IMR-90 (cell line): ENCODE measurements at regions not wholly inside any gene's neighbourhood (a gene's known extent, or its start where the extent isn't known, plus 50 kb on each side); places are given as distances from the start of the nearest gene placed in this dataset.

ENCODE experiments used
- ATAC-seq: fragments of 200-7000 bp; cut with Tn5 transposase; 2 replicates; pipeline ENCODE4 v1.9.1; 2020; ENCODE audit warnings: low read depth, mild to moderate bottlenecking, moderate library complexity
- BruUV-seq: library from RNA; stranded (reverse); fragments of 400-500 nt; replicated peaks from 2 replicates; lab custom pipeline; 2021; lab: Mats Ljungman, UMichigan
- CTCF ChIA-PET: fragments of 300-600 bp; formaldehyde crosslinking; extraction: SDS; loops from one replicate; lab custom pipeline; 2021; ENCODE audit warnings: antibody characterized with exemption; lab: Yijun Ruan, JAX
- POLR2A ChIA-PET: fragments of 300-600 bp; sonication (Branson Sonifier 250); formaldehyde crosslinking; loops from one replicate; lab custom pipeline; 2022; ENCODE audit warnings: antibody characterized with exemption; ENCODE audit not compliant: unreplicated experiment; lab: Charles Lee
- DNase-seq: peaks from one replicate; pipeline ENCODE4 v3.0.0; 2013
- H2AFZ ChIP-seq: replicated peaks from 2 replicates; pipeline ENCODE3; 2013; ENCODE audit warnings: low read length, mild to moderate bottlenecking; ENCODE audit not compliant: poor library complexity
- H2AK5ac ChIP-seq: 2 replicates; pipeline ENCODE4 v1.6.1; 2013; ENCODE audit warnings: low read depth, low read length, inconsistent platforms
- H2AK9ac ChIP-seq: replicated peaks from 2 replicates; pipeline ENCODE3; 2013; ENCODE audit warnings: mild to moderate bottlenecking, low read depth, low read length, moderate library complexity; ENCODE audit not compliant: poor library complexity
- H2BK120ac ChIP-seq: 2 replicates; pipeline ENCODE4 v1.6.1; 2013; ENCODE audit warnings: low read depth, low read length, inconsistent platforms
- H2BK15ac ChIP-seq: 3 replicates; pipeline ENCODE4 v1.6.1; 2013; ENCODE audit warnings: low read depth, low read length, inconsistent platforms
- H2BK20ac ChIP-seq: 2 replicates; pipeline ENCODE4 v1.6.1; 2013; ENCODE audit warnings: low read depth, mild to moderate bottlenecking, inconsistent platforms, low read length, moderate library complexity
- H2BK5ac ChIP-seq: 2 replicates; pipeline ENCODE4 v1.6.1; 2013; ENCODE audit warnings: mild to moderate bottlenecking, low read depth, low read length, inconsistent platforms; ENCODE audit not compliant: poor library complexity, severe bottlenecking
- H3K14ac ChIP-seq: replicated peaks from 2 replicates; pipeline ENCODE4 v1.6.1; 2013; ENCODE audit warnings: low read depth, low read length, inconsistent platforms
- H3K18ac ChIP-seq: 2 replicates; pipeline ENCODE4 v1.6.1; 2013; ENCODE audit warnings: low read depth, low read length, control low read depth
- H3K23ac ChIP-seq: 2 replicates; pipeline ENCODE4 v1.6.1; 2013; ENCODE audit warnings: low read depth, low read length, inconsistent platforms
- H3K27ac ChIP-seq: 2 replicates; pipeline ENCODE4 v1.5.1; 2013; ENCODE audit warnings: mild to moderate bottlenecking, control low read depth, low read length; ENCODE audit not compliant: insufficient read depth
- H3K27me3 ChIP-seq: 2 replicates; pipeline ENCODE4 v1.6.1; 2013; ENCODE audit warnings: low read length; ENCODE audit not compliant: control insufficient read depth, insufficient read depth
- H3K36me3 ChIP-seq: 2 replicates; pipeline ENCODE4 v1.6.1; 2013; ENCODE audit warnings: low read length, mixed read lengths; ENCODE audit not compliant: control insufficient read depth, insufficient read depth
- H3K4ac ChIP-seq: 2 replicates; pipeline ENCODE4 v1.6.1; 2013; ENCODE audit warnings: low read depth, low read length, inconsistent platforms
- H3K4me1 ChIP-seq: 2 replicates; pipeline ENCODE4 v1.6.1; 2013; ENCODE audit warnings: low read length, mixed read lengths; ENCODE audit not compliant: control insufficient read depth, insufficient read depth
- H3K4me2 ChIP-seq: 2 replicates; pipeline ENCODE4 v1.6.1; 2013; ENCODE audit warnings: low read depth, mild to moderate bottlenecking, control low read depth, low read length, moderate library complexity
- H3K4me3 ChIP-seq: 2 replicates; pipeline ENCODE4 v1.5.1; 2013; ENCODE audit warnings: low read depth, mild to moderate bottlenecking, control low read depth, low read length, moderate library complexity; ENCODE audit not compliant: insufficient read depth
- H3K56ac ChIP-seq: 2 replicates; pipeline ENCODE4 v1.6.1; 2013; ENCODE audit warnings: low read length, inconsistent platforms; ENCODE audit not compliant: insufficient read depth; ENCODE audit errors: extremely low read depth
- H3K79me1 ChIP-seq, 2 experiments: 2 replicates each; pipeline ENCODE4 v1.6.1; 2013; ENCODE audit warnings: low read length in 2 of 2, inconsistent platforms in 1 of 2, low read depth in 1 of 2
- H3K9ac ChIP-seq: 2 replicates; pipeline ENCODE4 v1.6.1; 2013; ENCODE audit warnings: low read depth, low read length, control low read depth
- H3K9me1 ChIP-seq: 2 replicates; pipeline ENCODE4 v1.6.1; 2013; ENCODE audit warnings: low read length, inconsistent platforms; ENCODE audit not compliant: insufficient read depth
- H3K9me3 ChIP-seq: 2 replicates; pipeline ENCODE4 v1.6.1; 2013; ENCODE audit warnings: low read length; ENCODE audit not compliant: control insufficient read depth, insufficient read depth
- H4K20me1 ChIP-seq: 2 replicates; pipeline ENCODE4 v1.6.1; 2013; ENCODE audit warnings: low read length, inconsistent platforms; ENCODE audit not compliant: insufficient read depth
- H4K5ac ChIP-seq: 2 replicates; pipeline ENCODE4 v1.6.1; 2013; ENCODE audit warnings: mild to moderate bottlenecking, low read depth, low read length, control low read depth
- H4K8ac ChIP-seq, 2 experiments: 2 replicates each; pipeline ENCODE4 v1.6.1; 2013; ENCODE audit warnings: low read depth in 2 of 2, low read length in 2 of 2, control low read depth in 1 of 2, inconsistent platforms in 1 of 2
- H4K91ac ChIP-seq: 2 replicates; pipeline ENCODE4 v1.6.1; 2013; ENCODE audit warnings: low read depth, low read length, inconsistent platforms; ENCODE audit not compliant: insufficient read depth
- CEBPB ChIP-seq: IDR thresholded peaks from 2 replicates; pipeline ENCODE4 v1.6.1; 2012; ENCODE audit warnings: low read depth, low read length, improper control_type of control experiment
- CTCF ChIP-seq: conservative IDR thresholded peaks from 2 replicates; pipeline ENCODE4 v1.5.1; 2012; ENCODE audit warnings: mild to moderate bottlenecking, low read depth, low read length, improper control_type of control experiment
- ELK1 ChIP-seq: fragments of 150-350 bp; IDR thresholded peaks from 2 replicates; pipeline ENCODE4 v1.6.1; 2016; ENCODE audit warnings: low read depth, mild to moderate bottlenecking, low read length, moderate library complexity, borderline replicate concordance
- FOS ChIP-seq: fragments of 150-350 bp; IDR thresholded peaks from 2 replicates; pipeline ENCODE4 v1.6.1; 2016; ENCODE audit warnings: low read depth, low read length
- MAFK ChIP-seq: IDR thresholded peaks from 2 replicates; pipeline ENCODE4 v1.6.1; 2012; ENCODE audit warnings: low read depth, low read length, improper control_type of control experiment
- MXI1 ChIP-seq: IDR thresholded peaks from 2 replicates; pipeline ENCODE4 v1.6.1; 2012; ENCODE audit warnings: low read depth, mild to moderate bottlenecking, low read length, moderate library complexity, borderline replicate concordance
- POLR2A ChIP-seq: IDR thresholded peaks from 2 replicates; pipeline ENCODE4 v1.6.1; 2012; ENCODE audit warnings: mild to moderate bottlenecking, low read depth, low read length
- RAD21 ChIP-seq: IDR thresholded peaks from 2 replicates; pipeline ENCODE4 v1.6.1; 2012; ENCODE audit warnings: low read length, improper control_type of control experiment
- RCOR1 ChIP-seq: IDR thresholded peaks from 2 replicates; pipeline ENCODE4 v1.6.1; 2012; ENCODE audit warnings: mild to moderate bottlenecking, low read length, improper control_type of control experiment; ENCODE audit not compliant: insufficient replicate concordance
- WGBS, 2 experiments: methylation state at CpG; one replicate each; pipeline versions ENCODE4 v1.1.5 to v1.1.7; 2013; ENCODE audit warnings: missing lambda C conversion rate in 2 of 2; ENCODE audit not compliant: insufficient read length in 1 of 2; ENCODE audit errors: extremely low coverage in 2 of 2; 5-methylcytosine and 5-hydroxymethylcytosine counted together
- dilution Hi-C: fragments of 300-500 bp; cut with HindIII; formaldehyde crosslinking; loops from one replicate; pipeline ENCODE4 v1.14.3; 2018; ENCODE audit warnings: low sequenced_read_pairs; ENCODE audit not compliant: unreplicated experiment
- in situ Hi-C: fragments of 300-500 bp; cut with MboI; formaldehyde crosslinking; loops from 3 replicates; pipeline ENCODE4 v1.14.3; 2019; ENCODE audit warnings: low sequenced_read_pairs, inconsistent platforms, mixed read lengths
- intact Hi-C: fragments of 100-400 bp; cut with micrococcal nuclease; formaldehyde crosslinking; loops from 2 replicates; pipeline ENCODE4 v1.10.0; 2022

- in situ Hi-C loops, result no loop called here
- no peaks in the 10 kb centered on the region for H3K27me3 ChIP-seq
- no peak overlapping the region for H3K4ac ChIP-seq
- H3K4me1 ChIP-seq, result no peaks in the 10 kb centered on the region
- ChIA-PET POLR2A (no interaction called here), CTCF (no interaction called here)
- WGBS, 2 experiments, result no CpG with 5 or more reads among the region's 1 CpG
- no peak overlapping the region for H3K14ac ChIP-seq
- no peak for ATAC-seq
- no peak overlapping the region for H4K8ac ChIP-seq
- no TSS peak for BruUV-seq
- H4K20me1 ChIP-seq, result no peaks in the 10 kb centered on the region
- no peak overlapping the region for H4K5ac ChIP-seq
- no peak overlapping the region for H2AFZ ChIP-seq
- H3K27ac ChIP-seq, result no peak overlapping the region
- no peak overlapping the region for H2BK20ac ChIP-seq
- no peak for DNase-seq
- H2BK120ac ChIP-seq, result no peak overlapping the region
- H3K18ac ChIP-seq, result no peak overlapping the region
- no peak overlapping the region for H2BK5ac ChIP-seq
- H4K91ac ChIP-seq, result no peak overlapping the region
- no peaks in the 10 kb centered on the region for H3K36me3 ChIP-seq
- H3K4me2 ChIP-seq, result no peak overlapping the region
- TF ChIP-seq CTCF (no peak), RAD21 (no peak), FOS (no peak), ELK1 (no peak), RCOR1 (no peak), MAFK (no peak), MXI1 (no peak), POLR2A (no peak), CEBPB (no peak)
- no peak overlapping the region for H2AK9ac ChIP-seq
- H3K4me3 ChIP-seq, result no peak overlapping the region
- H2AK5ac ChIP-seq, result no peak overlapping the region
- no peaks in the 10 kb centered on the region for H3K79me1 ChIP-seq
- H2BK15ac ChIP-seq, result no peak overlapping the region
- no peaks in the 10 kb centered on the region for H3K9me1 ChIP-seq
- peaks cover 2% of the 10 kb centered on the region; the same call in 1 of the 2 replicates for H3K9me3 ChIP-seq
- H3K23ac ChIP-seq, result no peak overlapping the region
- dilution Hi-C loops, result no loop called here
- H3K56ac ChIP-seq, result no peak overlapping the region
- intact Hi-C loops, result no loop called here
- no peak overlapping the region for H3K9ac ChIP-seq
Observed at GRCh38 chr4:132670557-132670956, 478.5 kb upstream of the PCDH10 start.
